H9 (cell line): ENCODE measurements at regions not wholly inside any gene's neighbourhood (a gene's known extent, or its start where the extent isn't known, plus 50 kb on each side); places are given as distances from the start of the nearest gene placed in this dataset.

Experiments
- DNase-seq: peaks from one replicate; pipeline ENCODE4 v3.0.0-alpha.2; 2017
- H2AFZ ChIP-seq: one replicate; pipeline ENCODE4 v1.6.1; 2013; ENCODE audit warnings: mild to moderate bottlenecking, low read length, control low read depth, moderate library complexity
- H2AK5ac ChIP-seq: 2 replicates; pipeline ENCODE4 v1.6.1; 2013; ENCODE audit warnings: low read length, control low read depth, mixed read lengths; ENCODE audit not compliant: insufficient read length
- H2BK120ac ChIP-seq: one replicate; pipeline ENCODE4 v1.6.1; 2013; ENCODE audit warnings: low read depth, mild to moderate bottlenecking, low read length, control low read depth, inconsistent platforms; ENCODE audit not compliant: poor library complexity, severe bottlenecking
- H2BK12ac ChIP-seq: 2 replicates; pipeline ENCODE4 v1.6.1; 2013; ENCODE audit warnings: low read length, control low read depth, mixed read lengths, low read depth; ENCODE audit not compliant: insufficient read length
- H2BK15ac ChIP-seq: 2 replicates; pipeline ENCODE4 v1.6.1; 2013; ENCODE audit warnings: low read depth, low read length, control low read depth
- H2BK20ac ChIP-seq: one replicate; pipeline ENCODE4 v1.6.1; 2013; ENCODE audit warnings: low read depth, mild to moderate bottlenecking, low read length, control low read depth, inconsistent platforms; ENCODE audit not compliant: poor library complexity, severe bottlenecking
- H2BK5ac ChIP-seq: 2 replicates; pipeline ENCODE4 v1.6.1; 2013; ENCODE audit warnings: low read length, control low read depth, mixed read lengths; ENCODE audit not compliant: insufficient read length
- H3K14ac ChIP-seq: 2 replicates; pipeline ENCODE4 v1.6.1; 2013; ENCODE audit warnings: low read length, control low read depth; ENCODE audit not compliant: insufficient read depth
- H3K18ac ChIP-seq: 2 replicates; pipeline ENCODE4 v1.6.1; 2013; ENCODE audit warnings: low read depth, mild to moderate bottlenecking, mixed read lengths, low read length, control low read depth; ENCODE audit not compliant: insufficient read length
- H3K23ac ChIP-seq: 2 replicates; pipeline ENCODE4 v1.6.1; 2013; ENCODE audit warnings: low read length, control low read depth, mixed read lengths, low read depth; ENCODE audit not compliant: insufficient read length
- H3K23me2 ChIP-seq: 2 replicates; pipeline ENCODE4 v1.6.1; 2013; ENCODE audit warnings: low read depth, mild to moderate bottlenecking, mixed read lengths, low read length, control low read depth; ENCODE audit not compliant: insufficient read length, poor library complexity, severe bottlenecking
- H3K27ac ChIP-seq: 2 replicates; pipeline ENCODE4 v1.5.1; 2013; ENCODE audit warnings: low read length, control low read depth, mixed read lengths, low read depth; ENCODE audit not compliant: insufficient read length
- H3K27me3 ChIP-seq: 2 replicates; pipeline ENCODE4 v1.6.1; 2013; ENCODE audit warnings: low read length, control low read depth, inconsistent platforms; ENCODE audit not compliant: insufficient read depth
- H3K4ac ChIP-seq: 2 replicates; pipeline ENCODE4 v1.6.1; 2013; ENCODE audit warnings: low read depth, mild to moderate bottlenecking, control low read depth, inconsistent platforms, low read length, moderate library complexity
- H3K4me1 ChIP-seq: 2 replicates; pipeline ENCODE4 v1.6.1; 2013; ENCODE audit warnings: low read length, control low read depth, inconsistent platforms; ENCODE audit not compliant: insufficient read depth
- H3K4me2 ChIP-seq: 2 replicates; pipeline ENCODE4 v1.6.1; 2013; ENCODE audit warnings: low read length, control low read depth, mixed read lengths; ENCODE audit not compliant: insufficient read length, insufficient read depth
- H3K56ac ChIP-seq: 2 replicates; pipeline ENCODE4 v1.6.1; 2013; ENCODE audit warnings: low read depth, mild to moderate bottlenecking, mixed read lengths, low read length, control low read depth; ENCODE audit not compliant: insufficient read length
- H3K79me1 ChIP-seq: 2 replicates; pipeline ENCODE4 v1.6.1; 2013; ENCODE audit warnings: low read depth, mild to moderate bottlenecking, moderate library complexity, low read length, control low read depth, inconsistent platforms; ENCODE audit not compliant: insufficient read depth, poor library complexity, severe bottlenecking
- H3K79me2 ChIP-seq: 2 replicates; pipeline ENCODE4 v1.6.1; 2013; ENCODE audit warnings: low read length, control low read depth, inconsistent platforms; ENCODE audit not compliant: insufficient read depth
- H3K9ac ChIP-seq: 2 replicates; pipeline ENCODE4 v1.6.1; 2013; ENCODE audit warnings: low read length, control low read depth, mixed read lengths; ENCODE audit not compliant: insufficient read length; ENCODE audit errors: extremely low read depth
- H3K9me3 ChIP-seq: one replicate; pipeline ENCODE4 v1.6.1; 2013; ENCODE audit warnings: low read depth, low read length, inconsistent platforms; ENCODE audit not compliant: control insufficient read depth
- H3T11ph ChIP-seq: one replicate; pipeline ENCODE4 v1.6.1; 2013; ENCODE audit warnings: mild to moderate bottlenecking, low read length, control low read depth, inconsistent platforms
- H4K20me1 ChIP-seq: one replicate; pipeline ENCODE4 v1.6.1; 2013; ENCODE audit not compliant: control insufficient read depth, insufficient read length, insufficient read depth
- H4K5ac ChIP-seq: 2 replicates; pipeline ENCODE4 v1.6.1; 2013; ENCODE audit warnings: low read depth, mild to moderate bottlenecking, mixed read lengths, low read length, control low read depth; ENCODE audit not compliant: insufficient read length
- H4K8ac ChIP-seq: replicated peaks from 2 replicates; pipeline ENCODE4 v1.6.1; 2013; ENCODE audit warnings: low read length, control low read depth, mixed read lengths, low read depth; ENCODE audit not compliant: insufficient read length
- H4K91ac ChIP-seq: 2 replicates; pipeline ENCODE4 v1.6.1; 2013; ENCODE audit warnings: low read depth, mild to moderate bottlenecking, moderate library complexity, mixed read lengths, low read length, control low read depth; ENCODE audit not compliant: insufficient read length
- H3K27ac Mint-ChIP-seq, 3 experiments: 2 replicates in 2 of 3; 3 replicates in 1 of 3; pipeline ENCODE4 v1.8.0; 2020 to 2021; ENCODE audit warnings: mixed read lengths in 3 of 3, mild to moderate bottlenecking in 1 of 3, moderate library complexity in 1 of 3
- H3K27me3 Mint-ChIP-seq: 2 replicates; pipeline ENCODE4 v1.8.0; 2021; ENCODE audit warnings: low read depth, mild to moderate bottlenecking, moderate library complexity, mixed read lengths
- H3K36me3 Mint-ChIP-seq, 3 experiments: 2 replicates in 2 of 3; 3 replicates in 1 of 3; pipeline ENCODE4 v1.8.0; 2020 to 2021; ENCODE audit warnings: low read depth in 3 of 3, mixed read lengths in 3 of 3; ENCODE audit not compliant: insufficient read depth in 1 of 3
- H3K4me1 Mint-ChIP-seq, 2 experiments: 2 replicates each; pipeline ENCODE4 v1.8.0; 2020; ENCODE audit warnings: mixed read lengths in 2 of 2
- H3K4me3 Mint-ChIP-seq, 2 experiments: 2 replicates in 1 of 2; 3 replicates in 1 of 2; pipeline ENCODE4 v1.8.0; 2020 to 2021; ENCODE audit warnings: mild to moderate bottlenecking in 2 of 2, mixed read lengths in 2 of 2, moderate library complexity in 1 of 2
- H3K9me3 Mint-ChIP-seq, 2 experiments: 2 replicates in 1 of 2; 3 replicates in 1 of 2; pipeline ENCODE4 v1.8.0; 2020; ENCODE audit warnings: mild to moderate bottlenecking in 2 of 2, mixed read lengths in 2 of 2, moderate library complexity in 1 of 2
- CTCF ChIP-seq: fragments of 200-600 bp; sonication (generic); conservative IDR thresholded peaks from 3 replicates; pipeline ENCODE4 v1.8.0; 2021; ENCODE audit warnings: antibody characterized with exemption, mild to moderate bottlenecking
- WGBS: extraction: QIAGEN DNeasy Blood & Tissue Kit; methylation state at CpG from one replicate; pipeline ENCODE4 v1.1.7; 2013; ENCODE audit warnings: missing lambda C conversion rate, low lambda C conversion rate, mixed read lengths; ENCODE audit not compliant: insufficient read length; ENCODE audit errors: extremely low coverage; 5-methylcytosine and 5-hydroxymethylcytosine counted together

GRCh38 chr13:68846663-68847062, 1261.0 kb upstream of the ATXN8OS start:
- no CpG with 5 or more reads among the region's 1 CpG for WGBS
- no peaks in the 10 kb centered on the region for H4K20me1 ChIP-seq
- H3K18ac ChIP-seq = no peak overlapping the region
- no peak for DNase-seq
- no peak for TF ChIP-seq CTCF
- Mint-ChIP-seq H3K36me3 (peaks cover 8 to 22% (median 17%) of the 10 kb centered on the region in 3 experiments; a peak in 6 of 7 replicates), H3K4me3 (no peak overlapping the region), H3K27ac (no peak overlapping the region; a peak in 1 of 7 replicates), H3K4me1 (peaks cover 2 to 7% of the 10 kb centered on the region in 2 experiments; a peak in 3 of 4 replicates), H3K27me3 (no peaks in the 10 kb centered on the region), H3K9me3 (peaks cover 4 to 15% of the 10 kb centered on the region in 2 experiments; a peak in 4 of 5 replicates)
- no peaks in the 10 kb centered on the region for H3K79me2 ChIP-seq
- H3K23me2 ChIP-seq = no peaks in the 10 kb centered on the region
- no peak overlapping the region for H3K4ac ChIP-seq
- H2BK5ac ChIP-seq = no peak overlapping the region
- H3K27me3 ChIP-seq = no peaks in the 10 kb centered on the region
- H2BK15ac ChIP-seq = no peak overlapping the region
- no peak overlapping the region for H3T11ph ChIP-seq
- no peak overlapping the region for H2BK12ac ChIP-seq
- H3K4me1 ChIP-seq = no peaks in the 10 kb centered on the region
- no peak overlapping the region for H3K4me2 ChIP-seq
- H3K27ac ChIP-seq = no peak overlapping the region
- no peaks in the 10 kb centered on the region for H3K79me1 ChIP-seq
- H2BK120ac ChIP-seq = no peak overlapping the region
- H3K23ac ChIP-seq = no peak overlapping the region
- H3K9me3 ChIP-seq = no peaks in the 10 kb centered on the region
- no peak overlapping the region for H4K5ac ChIP-seq
- no peak overlapping the region for H2BK20ac ChIP-seq
- H4K8ac ChIP-seq = no peak overlapping the region
- H3K9ac ChIP-seq = no peak overlapping the region
- no peak overlapping the region for H2AFZ ChIP-seq
- H2AK5ac ChIP-seq = no peak overlapping the region
- no peak overlapping the region for H3K56ac ChIP-seq
- no peak overlapping the region for H4K91ac ChIP-seq
- H3K14ac ChIP-seq = no peak overlapping the region
